Upper lobe of right lung (tissue), 1 donor: ENCODE measurements at regions not wholly inside any gene's neighbourhood (a gene's known extent, or its start where the extent isn't known, plus 50 kb on each side); places are given as distances from the start of the nearest gene placed in this dataset.

Experiments
- ATAC-seq: fragments of 200-7000 bp; cut with Tn5 transposase; one replicate; pipeline ENCODE4 v1.9.1; 2020; ENCODE audit warnings: mild to moderate bottlenecking, moderate library complexity
- DNase-seq: peaks from one replicate; pipeline ENCODE4 v3.0.0-alpha.2; 2020
- H3K27ac ChIP-seq: fragments of 200-600 bp; one replicate; pipeline ENCODE4 v1.8.0; 2022
- H3K27me3 ChIP-seq: fragments of 200-600 bp; one replicate; pipeline ENCODE4 v1.8.0; 2022; ENCODE audit warnings: mild to moderate bottlenecking
- H3K36me3 ChIP-seq: fragments of 200-600 bp; one replicate; pipeline ENCODE4 v1.8.0; 2022
- H3K4me1 ChIP-seq: fragments of 200-600 bp; one replicate; pipeline ENCODE4 v1.8.0; 2022
- H3K4me3 ChIP-seq: fragments of 200-600 bp; one replicate; pipeline ENCODE4 v1.8.0; 2022; ENCODE audit warnings: mild to moderate bottlenecking
- H3K9me3 ChIP-seq: fragments of 200-600 bp; one replicate; pipeline ENCODE4 v1.8.0; 2022
- intact Hi-C: fragments of 100-400 bp; cut with DNase I; formaldehyde crosslinking; loops from one replicate; pipeline ENCODE4 v1.11.0; 2022
- TF ChIP-seq, protein P1 (sequence below): fragments of 200-600 bp; IDR thresholded peaks from one replicate; pipeline ENCODE4 v1.8.0; 2022; ENCODE audit warnings: antibody characterized with exemption
- donor health status: DM: no; HTN: yes; CAD: no; lungs with severe emphysema.

- ATAC-seq (no peak), DNase-seq (no peak)
- Histone ChIP-seq H3K4me3 (no peak overlapping the region), H3K27ac (no peak overlapping the region), H3K36me3 (no peaks in the 10 kb centered on the region), H3K27me3 (no peaks in the 10 kb centered on the region), H3K4me1 (no peaks in the 10 kb centered on the region), H3K9me3 (no peaks in the 10 kb centered on the region)
- intact Hi-C loops, result loop anchor here (10.0 kb wide), 1 partner anchor 1211 kb away; no protein-coding TSS in a partner anchor
- TF ChIP-seq, protein P1, sequence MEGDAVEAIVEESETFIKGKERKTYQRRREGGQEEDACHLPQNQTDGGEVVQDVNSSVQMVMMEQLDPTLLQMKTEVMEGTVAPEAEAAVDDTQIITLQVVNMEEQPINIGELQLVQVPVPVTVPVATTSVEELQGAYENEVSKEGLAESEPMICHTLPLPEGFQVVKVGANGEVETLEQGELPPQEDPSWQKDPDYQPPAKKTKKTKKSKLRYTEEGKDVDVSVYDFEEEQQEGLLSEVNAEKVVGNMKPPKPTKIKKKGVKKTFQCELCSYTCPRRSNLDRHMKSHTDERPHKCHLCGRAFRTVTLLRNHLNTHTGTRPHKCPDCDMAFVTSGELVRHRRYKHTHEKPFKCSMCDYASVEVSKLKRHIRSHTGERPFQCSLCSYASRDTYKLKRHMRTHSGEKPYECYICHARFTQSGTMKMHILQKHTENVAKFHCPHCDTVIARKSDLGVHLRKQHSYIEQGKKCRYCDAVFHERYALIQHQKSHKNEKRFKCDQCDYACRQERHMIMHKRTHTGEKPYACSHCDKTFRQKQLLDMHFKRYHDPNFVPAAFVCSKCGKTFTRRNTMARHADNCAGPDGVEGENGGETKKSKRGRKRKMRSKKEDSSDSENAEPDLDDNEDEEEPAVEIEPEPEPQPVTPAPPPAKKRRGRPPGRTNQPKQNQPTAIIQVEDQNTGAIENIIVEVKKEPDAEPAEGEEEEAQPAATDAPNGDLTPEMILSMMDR, result no peak
Observed at GRCh38 chr1:55374216-55374615, 159.1 kb upstream of the USP24 start.

- H3K27ac ChIP-seq, result no peak overlapping the region
- no peaks in the 10 kb centered on the region for H3K27me3 ChIP-seq
- no peaks in the 10 kb centered on the region for H3K4me1 ChIP-seq
- DNase-seq (no peak), ATAC-seq (no peak)
- intact Hi-C loops, result no loop called here
- H3K36me3 ChIP-seq, result no peaks in the 10 kb centered on the region
- no peaks in the 10 kb centered on the region for H3K9me3 ChIP-seq
- H3K4me3 ChIP-seq, result no peak overlapping the region
- TF ChIP-seq, protein P1, result no peak
Observed at GRCh38 chr1:55369474-55369873, 154.3 kb upstream of the USP24 start.

DNA sequence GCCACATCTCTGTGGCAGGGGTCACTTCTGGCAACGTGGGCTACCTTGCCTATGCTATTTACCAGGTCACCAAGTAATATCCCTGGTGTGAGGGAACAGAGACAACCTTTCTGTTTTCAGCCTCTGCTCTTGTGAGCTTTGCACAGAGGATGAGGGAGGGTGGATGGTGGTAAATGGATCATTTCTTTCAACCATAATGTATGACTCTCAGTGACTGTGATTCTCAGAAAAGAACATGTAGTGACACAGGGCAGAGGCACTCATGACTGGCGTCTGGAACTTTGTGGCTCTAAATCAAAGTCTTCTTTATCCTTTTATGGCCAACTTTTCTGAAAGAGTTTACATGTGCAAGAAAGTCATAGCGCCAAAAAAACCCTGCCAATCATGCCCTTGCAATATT, 153.5 kb upstream of the USP24 start:
- DNase-seq, result no peak
- H3K27me3 ChIP-seq, result no peaks in the 10 kb centered on the region
- H3K9me3 ChIP-seq, result no peaks in the 10 kb centered on the region
- no peak overlapping the region for H3K27ac ChIP-seq
- ATAC-seq, result no peak
- intact Hi-C loops, result no loop called here
- TF ChIP-seq, protein P1, result no peak
- H3K4me3 ChIP-seq, result no peak overlapping the region
- H3K4me1 ChIP-seq, result no peaks in the 10 kb centered on the region
- no peaks in the 10 kb centered on the region for H3K36me3 ChIP-seq

DNA sequence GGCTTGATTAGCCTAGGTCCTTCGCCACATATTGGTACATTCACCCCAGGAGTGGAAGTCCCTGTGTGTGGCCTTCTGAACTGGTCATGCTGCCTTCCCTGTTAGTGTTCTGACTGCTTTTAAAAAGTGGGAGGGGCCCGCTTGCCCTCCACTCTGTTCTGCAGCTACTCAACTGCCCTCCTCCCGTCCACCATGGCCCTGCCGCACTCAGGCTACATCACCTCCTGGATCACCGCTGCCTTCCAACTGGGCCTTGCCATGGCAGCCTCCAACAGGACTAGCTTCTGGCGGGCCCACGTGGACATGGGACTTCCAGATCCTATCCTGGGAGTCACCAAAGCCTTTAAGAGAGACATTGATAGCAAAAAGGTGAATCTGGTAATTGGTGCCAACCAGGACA, 152.1 kb upstream of the USP24 start:
- TF ChIP-seq, protein P1, result no peak
- no peak overlapping the region for H3K27ac ChIP-seq
- H3K4me3 ChIP-seq, result no peak overlapping the region
- intact Hi-C loops, result no loop called here
- DNase-seq (no peak), ATAC-seq (no peak)
- no peaks in the 10 kb centered on the region for H3K4me1 ChIP-seq
- H3K36me3 ChIP-seq, result no peaks in the 10 kb centered on the region
- H3K9me3 ChIP-seq, result no peaks in the 10 kb centered on the region
- H3K27me3 ChIP-seq, result no peaks in the 10 kb centered on the region

DNA sequence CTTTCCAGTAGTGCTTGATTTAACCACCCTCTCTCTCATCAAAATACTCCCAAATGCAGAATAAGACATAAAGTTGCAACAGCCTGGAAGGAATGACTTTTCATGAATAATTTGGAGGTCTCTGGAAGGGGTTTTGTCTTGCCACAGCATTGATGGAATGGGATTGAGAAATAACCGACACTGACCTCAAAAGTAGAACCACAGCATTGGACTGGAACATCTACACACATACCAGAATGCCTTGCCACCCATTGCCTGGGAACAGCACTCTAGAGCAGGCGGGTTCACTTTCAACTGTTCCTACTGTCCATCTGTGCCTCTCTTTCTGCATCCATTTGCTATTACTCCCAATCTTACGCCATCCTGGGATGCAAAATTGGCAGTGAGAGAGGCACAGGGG, 149.1 kb upstream of the USP24 start:
- H3K27ac ChIP-seq, result no peak overlapping the region
- DNase-seq (no peak), ATAC-seq (no peak)
- intact Hi-C loops, result no loop called here
- TF ChIP-seq, protein P1, result no peak
- H3K4me3 ChIP-seq, result no peak overlapping the region
- H3K4me1 ChIP-seq, result no peaks in the 10 kb centered on the region
- H3K9me3 ChIP-seq, result no peaks in the 10 kb centered on the region
- H3K27me3 ChIP-seq, result no peaks in the 10 kb centered on the region
- no peaks in the 10 kb centered on the region for H3K36me3 ChIP-seq

- intact Hi-C loops, result no loop called here
- no peak for DNase-seq
- H3K27me3 ChIP-seq, result no peaks in the 10 kb centered on the region
- TF ChIP-seq, protein P1, result no peak
- no peak for ATAC-seq
- H3K9me3 ChIP-seq, result no peaks in the 10 kb centered on the region
- H3K27ac ChIP-seq, result no peak overlapping the region
- no peak overlapping the region for H3K4me3 ChIP-seq
- no peaks in the 10 kb centered on the region for H3K36me3 ChIP-seq
- no peaks in the 10 kb centered on the region for H3K4me1 ChIP-seq
Observed at GRCh38 chr1:55363268-55363667, 148.1 kb upstream of the USP24 start.
